ENCODE measurements at regions not wholly inside any gene's neighbourhood (a gene's known extent, or its start where the extent isn't known, plus 50 kb on each side); places are given as distances from the start of the nearest gene placed in this dataset.

GRCh38 chr3:157832588-157832987 lies 273.6 kb downstream of the SHOX2 start:
- no peak for TF ChIP-seq ATF3 (IDR thresholded peaks at IDR 0.05)
- no peak for TF ChIP-seq ATF3 (CRISPR knock-in tag; conservative IDR thresholded peaks at IDR 0.05)
- TF ChIP-seq CLOCK (CRISPR knock-in tag; IDR thresholded peaks at IDR 0.05; ENCODE audit: borderline replicate concordance) = no peak
- TF ChIP-seq TCF7L2 (IDR thresholded peaks at IDR 0.05; ENCODE audit: low read depth, low read length) = no peak
- no peak for TF ChIP-seq CTCF (IDR thresholded peaks at IDR 0.05 in 2 of 3, conservative IDR thresholded peaks at IDR 0.05 in 1 of 3; ENCODE audit: insufficient read depth in 2 of 3, low read depth in 1 of 3, low read length in 3 of 3)
- TF ChIP-seq EGR1 (conservative IDR thresholded peaks at IDR 0.05) = no peak
- no peak for TF ChIP-seq RAD21 (CRISPR knock-in tag; conservative IDR thresholded peaks at IDR 0.05 in 1 of 2, IDR thresholded peaks at IDR 0.05 in 1 of 2)
